ENCODE measurements at regions not wholly inside any gene's neighbourhood (a gene's known extent, or its start where the extent isn't known, plus 50 kb on each side); places are given as distances from the start of the nearest gene placed in this dataset.

- no peak for TF ChIP-seq POLR2AphosphoS5 (IDR thresholded peaks at IDR 0.05)
- no peak for TF ChIP-seq CTCF (IDR thresholded peaks at IDR 0.05)
- TF ChIP-seq POLR2A (IDR thresholded peaks at IDR 0.05; ENCODE audit: low read depth), result no peak
- no peak for TF ChIP-seq EP300 (IDR thresholded peaks at IDR 0.05)
Measured at GRCh38 chr12:105742567-105742874, 396.2 kb downstream of the NUAK1 start.

All from esophagus muscularis mucosa (tissue), 4 donors.